Activated CD8-positive, alpha-beta memory T cell treated with anti-CD3 and anti-CD28 coated beads, Interleukin-2, amount 50 U/mL, for 48 hours (primary cell): ENCODE measurements at regions not wholly inside any gene's neighbourhood (a gene's known extent, or its start where the extent isn't known, plus 50 kb on each side); places are given as distances from the start of the nearest gene placed in this dataset.

Source experiments
- DNase-seq: peaks from one replicate; pipeline ENCODE4 v3.0.0-alpha.2; 2020

- no peak for DNase-seq
Observed at GRCh38 chr4:14184265-14184664, 556.7 kb upstream of the BOD1L1 start.

GRCh38 chr4:14184767-14185166 is 557.2 kb upstream of the BOD1L1 start:
- no peak for DNase-seq

GRCh38 chr4:14188214-14188613 is 560.7 kb upstream of the BOD1L1 start:
- no peak for DNase-seq

- no peak for DNase-seq
Observed at GRCh38 chr4:14193601-14194000, 566.1 kb upstream of the BOD1L1 start.

GRCh38 chr4:14196131-14196530 is 568.6 kb upstream of the BOD1L1 start:
- DNase-seq: no peak

- no peak for DNase-seq
Observed at GRCh38 chr4:14215116-14215770, 587.7 kb upstream of the BOD1L1 start.

- no peak for DNase-seq
Observed at GRCh38 chr4:14217401-14217800, 589.9 kb upstream of the BOD1L1 start.

- no peak for DNase-seq
Observed at GRCh38 chr4:14218641-14219040, 591.1 kb upstream of the BOD1L1 start.

GRCh38 chr4:14221176-14221575 is 593.7 kb upstream of the BOD1L1 start:
- no peak for DNase-seq

- DNase-seq: no peak
Observed at GRCh38 chr4:14222377-14223029, 595.0 kb upstream of the BOD1L1 start.

- DNase-seq: no peak
Observed at GRCh38 chr4:14223461-14223860, 595.9 kb upstream of the BOD1L1 start.

- DNase-seq: no peak
Observed at GRCh38 chr4:14225688-14226207, 598.2 kb upstream of the BOD1L1 start.

GRCh38 chr4:14233126-14233525 is 605.6 kb upstream of the BOD1L1 start:
- DNase-seq: no peak

- no peak for DNase-seq
Observed at GRCh38 chr4:14234307-14234706, 606.8 kb upstream of the BOD1L1 start.

GRCh38 chr4:14236359-14236758 is 608.8 kb upstream of the BOD1L1 start:
- DNase-seq: no peak

GRCh38 chr4:14237911-14238310 is 610.4 kb upstream of the BOD1L1 start:
- DNase-seq: no peak

- no peak for DNase-seq
Observed at GRCh38 chr4:14241574-14241973, 614.0 kb upstream of the BOD1L1 start.

- DNase-seq: no peak
Observed at GRCh38 chr4:14247767-14248166, 620.2 kb upstream of the BOD1L1 start.

GRCh38 chr4:14249226-14249625 is 621.7 kb upstream of the BOD1L1 start:
- DNase-seq: no peak

GRCh38 chr4:14254252-14254651 is 626.7 kb upstream of the BOD1L1 start:
- DNase-seq: no peak

- DNase-seq: no peak
Observed at GRCh38 chr4:14254926-14255325, 627.4 kb upstream of the BOD1L1 start.

GRCh38 chr4:14257903-14258302 is 630.4 kb upstream of the BOD1L1 start:
- no peak for DNase-seq

- no peak for DNase-seq
Observed at GRCh38 chr4:14259936-14260335, 632.4 kb upstream of the BOD1L1 start.

- no peak for DNase-seq
Observed at GRCh38 chr4:14260591-14260990, 633.1 kb upstream of the BOD1L1 start.

GRCh38 chr4:14262221-14262620 is 634.7 kb upstream of the BOD1L1 start:
- no peak for DNase-seq
